Erythroblast (primary cell): ENCODE measurements at regions not wholly inside any gene's neighbourhood (a gene's known extent, or its start where the extent isn't known, plus 50 kb on each side); places are given as distances from the start of the nearest gene placed in this dataset.

Experiments
- DNase-seq, 2 experiments: peaks; one replicate each; lab custom pipeline; 2025; lab: John Stamatoyannopoulos, UW
- GATA1 ChIP-seq: IDR thresholded peaks from 2 replicates; pipeline ENCODE4 v1.6.1; 2011; ENCODE audit warnings: low read depth, mild to moderate bottlenecking, control low read depth, low read length, moderate library complexity
- POLR2A ChIP-seq: IDR thresholded peaks from 2 replicates; pipeline ENCODE4 v1.6.1; 2011; ENCODE audit warnings: mild to moderate bottlenecking, low read length

DNA sequence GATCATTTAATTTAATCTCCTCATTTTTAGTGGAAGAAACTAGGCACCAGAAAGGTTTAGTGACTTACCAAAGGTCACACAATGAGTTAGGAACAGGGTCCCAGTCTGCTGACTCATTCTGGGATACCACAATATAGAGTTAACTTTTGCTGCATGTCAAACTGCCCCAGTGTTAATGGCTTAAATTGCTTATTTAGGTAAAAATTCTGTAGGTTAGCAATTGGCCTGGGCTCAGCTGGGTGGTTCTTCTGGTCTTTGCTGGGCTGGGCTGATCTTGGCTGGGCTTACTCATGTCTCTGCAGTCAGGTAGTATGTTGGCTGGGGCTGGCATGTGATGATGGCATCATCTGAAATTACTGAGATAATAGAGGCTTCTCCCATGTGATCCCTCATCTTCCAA lies 111.6 kb downstream of the EMX2 start:
- TF ChIP-seq GATA1 (no peak), POLR2A (no peak)
- DNase-seq, result no peak

- no peak for TF ChIP-seq POLR2A
- TF ChIP-seq GATA1, result no peak
- DNase-seq, result no peak
Observed at GRCh38 chr10:117656385-117657367, 114.1 kb downstream of the EMX2 start.

DNA sequence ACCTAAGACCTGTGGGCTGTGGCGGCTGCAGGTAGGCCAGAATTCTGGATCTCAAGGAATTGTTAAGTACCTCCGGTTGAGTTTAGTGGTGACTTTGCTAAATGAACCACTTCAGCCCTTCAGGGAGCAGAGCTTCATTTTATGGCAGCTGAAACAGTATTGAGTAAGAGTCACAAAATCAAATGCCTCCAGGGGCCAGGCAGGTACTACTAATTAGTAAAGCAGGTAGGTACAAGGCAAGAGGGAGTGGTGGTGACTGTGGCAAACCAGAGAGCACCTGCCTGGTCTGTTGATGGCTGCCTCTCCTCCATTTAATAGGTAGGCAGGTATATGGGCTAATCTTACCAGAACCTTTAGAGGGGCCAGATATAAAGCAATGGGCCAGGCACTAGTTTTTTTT lies 118.8 kb downstream of the EMX2 start:
- TF ChIP-seq POLR2A (no peak), GATA1 (no peak)

GRCh38 chr10:117662126-117662525 lies 119.6 kb downstream of the EMX2 start:
- no peak for DNase-seq
- TF ChIP-seq GATA1 (no peak), POLR2A (no peak)

More for the DNA sequence above, 118.8 kb downstream of the EMX2 start:
- DNase-seq, result no peak

GRCh38 chr10:117662751-117663540 lies 120.4 kb downstream of the EMX2 start:
- no peak for DNase-seq
- TF ChIP-seq GATA1 (no peak), POLR2A (no peak)

GRCh38 chr10:117663750-117664149 lies 121.2 kb downstream of the EMX2 start:
- no peak for DNase-seq
- TF ChIP-seq GATA1 (no peak), POLR2A (no peak)

DNA sequence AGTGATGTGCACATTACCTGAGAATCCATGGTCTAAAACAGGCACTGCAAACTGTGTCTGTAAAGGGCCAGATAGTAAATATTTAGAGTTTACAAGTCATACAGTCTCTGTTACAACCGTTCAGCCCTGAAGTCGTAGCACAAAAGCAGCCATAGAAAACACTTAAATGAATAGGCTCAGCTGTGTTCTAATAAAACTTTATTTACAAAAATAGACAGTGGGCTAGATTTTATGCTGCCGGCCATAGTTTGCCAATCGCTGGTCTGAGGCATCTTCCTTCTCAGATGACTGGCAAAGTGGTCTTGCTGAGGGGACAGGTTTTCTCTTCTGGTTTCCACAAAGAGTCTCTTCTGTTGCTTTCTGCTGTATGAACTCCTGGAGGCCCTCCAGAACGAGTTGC lies 121.7 kb downstream of the EMX2 start:
- TF ChIP-seq POLR2A, result no peak
- no peak for TF ChIP-seq GATA1
- no peak for DNase-seq

DNA sequence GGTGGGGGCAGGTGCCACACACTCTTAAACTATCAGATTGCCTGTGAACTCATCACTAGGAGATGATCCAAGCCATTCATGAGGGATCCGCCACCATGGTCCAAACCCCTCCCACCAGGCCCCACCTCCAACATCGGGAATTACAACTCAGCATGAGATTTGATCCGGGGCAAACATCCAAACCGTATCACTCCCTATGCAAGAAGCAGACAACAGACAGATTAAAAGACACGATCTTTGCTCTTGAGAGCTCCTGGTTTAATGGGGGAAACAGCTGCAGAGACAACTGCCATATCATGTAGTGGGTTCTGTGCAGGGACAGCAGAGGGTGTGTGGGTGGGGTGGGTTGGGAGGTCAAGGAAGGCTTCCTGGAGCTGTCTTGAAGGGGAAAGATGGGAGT lies 123.6 kb downstream of the EMX2 start:
- no peak for TF ChIP-seq GATA1
- TF ChIP-seq POLR2A, result no peak
- no peak for DNase-seq

DNA sequence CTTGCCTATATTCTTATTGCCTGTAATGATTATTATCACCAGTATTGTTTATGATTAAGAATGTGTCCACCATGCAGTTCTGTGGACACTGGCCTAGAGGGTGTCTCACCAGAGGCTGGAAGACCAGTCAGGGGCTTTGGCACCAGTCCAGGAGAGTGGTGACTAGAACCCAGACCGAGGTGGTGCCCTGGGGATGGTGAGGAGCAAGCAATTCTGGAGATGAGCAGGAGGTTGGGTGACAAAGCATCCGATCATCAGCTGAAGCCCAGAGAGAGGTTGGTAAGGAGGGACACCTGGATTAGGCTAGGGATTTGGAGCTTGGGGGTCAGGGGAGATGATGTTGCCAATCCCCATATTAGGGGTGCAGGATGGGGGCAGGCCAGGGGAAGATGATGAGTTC lies 124.4 kb downstream of the EMX2 start:
- no peak for DNase-seq
- TF ChIP-seq GATA1 (no peak), POLR2A (no peak)

- no peak for DNase-seq
- TF ChIP-seq GATA1 (no peak), POLR2A (no peak)
Observed at GRCh38 chr10:117667831-117668230, 125.3 kb downstream of the EMX2 start.

GRCh38 chr10:117668327-117669008 lies 125.9 kb downstream of the EMX2 start:
- DNase-seq, result no peak
- TF ChIP-seq POLR2A (no peak), GATA1 (no peak)

- TF ChIP-seq GATA1 (no peak), POLR2A (no peak)
- DNase-seq, result no peak
Observed at GRCh38 chr10:117669122-117669521, 126.6 kb downstream of the EMX2 start.

DNA sequence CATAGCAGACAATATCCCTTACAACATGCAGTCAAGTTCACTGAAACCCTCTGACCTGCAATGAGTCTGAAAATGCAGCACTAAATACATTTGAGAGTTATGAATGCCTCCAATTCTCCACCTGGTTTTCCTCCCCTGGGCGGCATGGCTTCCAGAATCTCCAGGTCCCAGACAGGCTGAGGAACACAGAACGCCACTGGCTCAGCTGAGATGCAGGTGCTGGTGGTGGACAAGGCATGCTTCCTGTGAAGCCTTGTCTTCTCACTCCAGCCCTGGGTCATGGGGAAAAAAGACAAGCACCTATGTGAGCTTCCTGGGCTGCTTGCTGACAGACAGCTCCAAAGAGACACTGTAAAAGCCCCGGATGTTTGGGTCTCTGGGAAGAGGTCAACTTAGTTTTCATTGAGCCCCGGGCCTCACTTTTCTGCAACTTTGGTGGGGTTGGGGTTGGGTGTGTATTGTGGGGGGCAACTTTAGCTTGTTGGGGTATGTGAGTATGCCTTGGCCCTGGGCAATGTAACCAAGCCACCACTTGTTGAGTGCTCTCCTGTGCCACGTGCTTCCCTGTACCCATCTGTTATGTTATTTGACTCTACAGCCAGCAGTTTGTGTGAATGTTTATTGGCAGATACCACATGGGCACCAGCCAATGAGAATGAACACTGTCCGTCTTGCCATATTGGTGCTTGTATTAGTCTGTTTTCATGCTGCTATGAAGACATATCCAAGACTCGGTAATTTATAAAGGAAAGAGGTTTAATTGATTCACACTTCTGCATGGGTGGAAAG lies 127.8 kb downstream of the EMX2 start:
- TF ChIP-seq POLR2A, result no peak
- no peak for TF ChIP-seq GATA1

More for the DNA sequence above, 127.8 kb downstream of the EMX2 start:
- no peak for DNase-seq
